B cell (primary cell): ENCODE measurements at regions not wholly inside any gene's neighbourhood (a gene's known extent, or its start where the extent isn't known, plus 50 kb on each side); places are given as distances from the start of the nearest gene placed in this dataset.

ENCODE experiments used
- ATAC-seq: fragments of 200-7000 bp; cut with Tn5 transposase; one replicate; pipeline ENCODE4 v1.10.0; 2021; ENCODE audit warnings: low read depth, mild to moderate bottlenecking, moderate number of reproducible peaks, moderate library complexity
- CTCF ChIA-PET: fragments of 350-600 bp; sonication (Branson Sonifier 250); formaldehyde crosslinking; loops from one replicate; lab custom pipeline; 2021; ENCODE audit warnings: antibody characterized with exemption, inconsistent platforms; lab: Charles Lee
- POLR2A ChIA-PET: fragments of 350-600 bp; sonication (Branson Sonifier 250); formaldehyde crosslinking; loops from one replicate; lab custom pipeline; 2021; ENCODE audit warnings: antibody characterized with exemption; lab: Charles Lee
- DNase-seq: peaks from one replicate; pipeline ENCODE4 v3.0.0; 2013
- H2AFZ ChIP-seq: 2 replicates; pipeline ENCODE4 v1.6.1; 2012; ENCODE audit warnings: mild to moderate bottlenecking, low read depth, low read length; ENCODE audit not compliant: insufficient read depth, poor library complexity, severe bottlenecking
- H3K27ac ChIP-seq, 2 donors: 1 replicate in 1 of 2; 2 replicates in 1 of 2; pipeline ENCODE4 v1.5.1; 2012 to 2013; ENCODE audit warnings: low read length in 2 of 2, mild to moderate bottlenecking in 2 of 2, moderate library complexity in 1 of 2
- H3K27me3 ChIP-seq, 4 experiments: fragments of 200-600 bp in 1 of 4; sonication (generic) in 1 of 4; replicated peaks in 1 of 4; 1 replicate in 2 of 4; 2 replicates in 2 of 4; pipeline versions ENCODE4 v1.6.1 to v1.7.0; 2013 to 2016; ENCODE audit warnings: low read length in 3 of 4, mild to moderate bottlenecking in 2 of 4, mixed read lengths in 1 of 4, moderate library complexity in 1 of 4; ENCODE audit not compliant: insufficient read depth in 4 of 4, control insufficient read depth in 3 of 4; ENCODE audit errors: control extremely low read depth in 1 of 4
- H3K36me3 ChIP-seq, 2 experiments: replicated peaks in 1 of 2; 1 replicate in 1 of 2; 2 replicates in 1 of 2; pipeline versions ENCODE4 v1.6.1 to v1.7.1; 2013; ENCODE audit warnings: low read length in 1 of 2; ENCODE audit not compliant: insufficient read depth in 2 of 2, control insufficient read depth in 1 of 2; ENCODE audit errors: control extremely low read depth in 1 of 2, extremely low read depth in 1 of 2
- H3K4me1 ChIP-seq, 2 donors: fragments of 200-600 bp in 1 of 2; sonication (generic) in 1 of 2; 1 replicate in 1 of 2; 2 replicates in 1 of 2; pipeline versions ENCODE4 v1.5.1 to v1.6.1; 2013 to 2017; ENCODE audit warnings: low read length in 2 of 2; ENCODE audit not compliant: control insufficient read depth in 2 of 2, insufficient read depth in 2 of 2
- H3K4me2 ChIP-seq: replicated peaks from 2 replicates; pipeline ENCODE3; 2012; ENCODE audit warnings: mild to moderate bottlenecking, low read depth, low read length; ENCODE audit not compliant: poor library complexity, severe bottlenecking
- H3K4me3 ChIP-seq, 5 experiments: fragments of 200-600 bp in 1 of 5; sonication (generic) in 1 of 5; 1 replicate in 3 of 5; 2 replicates in 2 of 5; pipeline versions ENCODE4 v1.5.1 to v1.7.0; 2011 to 2016; ENCODE audit warnings: low read length in 4 of 5, mild to moderate bottlenecking in 4 of 5, low read depth in 2 of 5, control low read depth in 1 of 5, moderate library complexity in 1 of 5; ENCODE audit not compliant: insufficient read depth in 1 of 5; ENCODE audit errors: control extremely low read depth in 1 of 5, extremely low read depth in 1 of 5
- H3K79me2 ChIP-seq: fragments of 200-600 bp; sonication (generic); one replicate; pipeline ENCODE4 v1.6.0; 2016; ENCODE audit warnings: low read length; ENCODE audit not compliant: control insufficient read depth, insufficient read depth
- H3K9ac ChIP-seq: fragments of 200-600 bp; sonication (generic); 2 replicates; pipeline ENCODE4 v1.6.1; 2017; ENCODE audit warnings: mild to moderate bottlenecking, low read length, moderate library complexity
- H3K9me3 ChIP-seq, 3 donors: one replicate each; pipeline versions ENCODE4 v1.6.1 to v1.7.1; 2013; ENCODE audit warnings: low read length in 2 of 3; ENCODE audit not compliant: control insufficient read depth in 2 of 3, insufficient read depth in 1 of 3; ENCODE audit errors: control extremely low read depth in 1 of 3
- H4K20me1 ChIP-seq: 2 replicates; pipeline ENCODE4 v1.6.0; 2012; ENCODE audit warnings: mild to moderate bottlenecking, low read length; ENCODE audit not compliant: insufficient read depth, control insufficient read depth, poor library complexity, severe bottlenecking
- H3K27ac Mint-ChIP-seq: one replicate; pipeline ENCODE4 v1.8.0; 2021; ENCODE audit warnings: mixed read lengths
- H3K27me3 Mint-ChIP-seq: one replicate; pipeline ENCODE4 v1.8.0; 2021; ENCODE audit warnings: mixed read lengths
- H3K4me1 Mint-ChIP-seq: one replicate; pipeline ENCODE4 v1.8.0; 2021; ENCODE audit warnings: mixed read lengths
- H3K4me3 Mint-ChIP-seq: one replicate; pipeline ENCODE4 v1.8.0; 2021; ENCODE audit warnings: mixed read lengths
- H3K9me3 Mint-ChIP-seq: one replicate; pipeline ENCODE4 v1.8.0; 2022; ENCODE audit warnings: mixed read lengths; ENCODE audit not compliant: insufficient read depth
- CTCF ChIP-seq: fragments of 200-600 bp; IDR thresholded peaks from one replicate; pipeline ENCODE4 v1.8.0; 2022; ENCODE audit warnings: antibody characterized with exemption, mild to moderate bottlenecking
- EZH2 ChIP-seq: IDR thresholded peaks from 2 replicates; pipeline ENCODE4 v1.6.1; 2012; ENCODE audit warnings: borderline replicate concordance, low read depth, mild to moderate bottlenecking, moderate library complexity, low read length; ENCODE audit not compliant: insufficient read depth, poor library complexity, severe bottlenecking
- WGBS: methylation state at CpG from one replicate; pipeline ENCODE4 v1.1.5; 2013; ENCODE audit warnings: missing lambda C conversion rate; ENCODE audit not compliant: insufficient coverage; 5-methylcytosine and 5-hydroxymethylcytosine counted together
- intact Hi-C: fragments of 100-400 bp; cut with micrococcal nuclease; formaldehyde crosslinking; loops from one replicate; pipeline ENCODE4 v1.10.0; 2022

- no peaks in the 10 kb centered on the region for H3K4me1 ChIP-seq
- H3K9ac ChIP-seq = no peak overlapping the region
- ATAC-seq = no peak
- WGBS = no CpG with 5 or more reads among the region's 3 CpGs
- Mint-ChIP-seq H3K4me1 (no peaks in the 10 kb centered on the region), H3K27ac (no peak overlapping the region), H3K9me3 (no peaks in the 10 kb centered on the region), H3K4me3 (no peak overlapping the region), H3K27me3 (peaks cover 4% of the 10 kb centered on the region)
- H2AFZ ChIP-seq = no peak overlapping the region
- no peak overlapping the region for H3K4me3 ChIP-seq
- intact Hi-C loops = no loop called here
- no peaks in the 10 kb centered on the region for H3K27me3 ChIP-seq
- ChIA-PET POLR2A (no interaction called here), CTCF (no interaction called here)
- H3K4me2 ChIP-seq = no peak overlapping the region
- no peak overlapping the region for H3K27ac ChIP-seq
- no peaks in the 10 kb centered on the region for H4K20me1 ChIP-seq
- no peaks in the 10 kb centered on the region for H3K9me3 ChIP-seq
- no peaks in the 10 kb centered on the region for H3K79me2 ChIP-seq
- TF ChIP-seq CTCF (no peak), EZH2 (no peak)
- no peak for DNase-seq
- no peaks in the 10 kb centered on the region for H3K36me3 ChIP-seq
These were observed 148.7 kb upstream of the RANBP3L start for GRCh38 chr5:36450229-36451014.

- ATAC-seq (no peak), DNase-seq (no peak)
- Histone ChIP-seq H3K4me3 (no peak overlapping the region), H3K36me3 (no peaks in the 10 kb centered on the region), H3K9ac (no peak overlapping the region), H3K27me3 (no peaks in the 10 kb centered on the region), H3K79me2 (no peaks in the 10 kb centered on the region), H3K4me1 (no peaks in the 10 kb centered on the region), H3K9me3 (no peaks in the 10 kb centered on the region), H4K20me1 (no peaks in the 10 kb centered on the region), H3K4me2 (no peak overlapping the region), H3K27ac (no peak overlapping the region), H2AFZ (no peak overlapping the region)
- ChIA-PET CTCF (no interaction called here), POLR2A (no interaction called here)
- Mint-ChIP-seq H3K27me3 (peaks cover 4% of the 10 kb centered on the region), H3K27ac (no peak overlapping the region), H3K4me3 (no peak overlapping the region), H3K9me3 (no peaks in the 10 kb centered on the region), H3K4me1 (no peaks in the 10 kb centered on the region)
- no CpG with 5 or more reads among the region's 4 CpGs for WGBS
- intact Hi-C loops = no loop called here
- no peak for TF ChIP-seq EZH2
These were observed 150.8 kb upstream of the RANBP3L start for GRCh38 chr5:36452424-36453006.
